ENCODE measurements at regions not wholly inside any gene's neighbourhood (a gene's known extent, or its start where the extent isn't known, plus 50 kb on each side); places are given as distances from the start of the nearest gene placed in this dataset.

DNA sequence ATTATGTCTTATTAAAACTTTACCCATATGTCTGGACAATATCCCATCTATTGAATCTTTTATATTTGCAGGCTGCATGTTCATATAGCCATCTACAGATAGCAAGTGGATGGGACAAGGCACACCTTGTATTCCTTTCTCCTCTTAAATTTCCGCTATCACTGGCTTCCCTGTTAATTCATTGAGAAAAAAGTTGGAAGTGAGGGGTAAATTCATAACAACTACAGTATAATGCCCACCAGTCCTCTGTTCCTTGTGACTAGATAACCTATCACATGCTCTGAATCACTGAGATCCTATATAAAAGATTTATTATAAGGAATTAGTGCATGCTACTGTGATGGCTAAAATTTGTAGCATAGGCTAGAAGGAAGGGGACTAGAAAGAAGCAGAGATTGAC lies 1005.8 kb upstream of the ATXN8OS start:
- TF ChIP-seq, protein P1, sequence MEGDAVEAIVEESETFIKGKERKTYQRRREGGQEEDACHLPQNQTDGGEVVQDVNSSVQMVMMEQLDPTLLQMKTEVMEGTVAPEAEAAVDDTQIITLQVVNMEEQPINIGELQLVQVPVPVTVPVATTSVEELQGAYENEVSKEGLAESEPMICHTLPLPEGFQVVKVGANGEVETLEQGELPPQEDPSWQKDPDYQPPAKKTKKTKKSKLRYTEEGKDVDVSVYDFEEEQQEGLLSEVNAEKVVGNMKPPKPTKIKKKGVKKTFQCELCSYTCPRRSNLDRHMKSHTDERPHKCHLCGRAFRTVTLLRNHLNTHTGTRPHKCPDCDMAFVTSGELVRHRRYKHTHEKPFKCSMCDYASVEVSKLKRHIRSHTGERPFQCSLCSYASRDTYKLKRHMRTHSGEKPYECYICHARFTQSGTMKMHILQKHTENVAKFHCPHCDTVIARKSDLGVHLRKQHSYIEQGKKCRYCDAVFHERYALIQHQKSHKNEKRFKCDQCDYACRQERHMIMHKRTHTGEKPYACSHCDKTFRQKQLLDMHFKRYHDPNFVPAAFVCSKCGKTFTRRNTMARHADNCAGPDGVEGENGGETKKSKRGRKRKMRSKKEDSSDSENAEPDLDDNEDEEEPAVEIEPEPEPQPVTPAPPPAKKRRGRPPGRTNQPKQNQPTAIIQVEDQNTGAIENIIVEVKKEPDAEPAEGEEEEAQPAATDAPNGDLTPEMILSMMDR (IDR thresholded peaks at IDR 0.05): no peak
- TF ChIP-seq POLR2A (IDR thresholded peaks at IDR 0.05): no peak
